Stimulated activated CD4-positive, alpha-beta T cell treated with anti-CD3 and anti-CD28 coated beads, Interleukin-12 subunit alpha, Interleukin-12 subunit beta, amount 100 ng/mL, for 4 hours (primary cell): ENCODE measurements at regions not wholly inside any gene's neighbourhood (a gene's known extent, or its start where the extent isn't known, plus 50 kb on each side); places are given as distances from the start of the nearest gene placed in this dataset.

Source experiments
- DNase-seq: peaks from one replicate; pipeline ENCODE4 v3.0.0-alpha.2; 2020

- DNase-seq: no peak
These were observed 360.9 kb upstream of the HSFY2 start for GRCh38 chrY:19134426-19134825.

DNA sequence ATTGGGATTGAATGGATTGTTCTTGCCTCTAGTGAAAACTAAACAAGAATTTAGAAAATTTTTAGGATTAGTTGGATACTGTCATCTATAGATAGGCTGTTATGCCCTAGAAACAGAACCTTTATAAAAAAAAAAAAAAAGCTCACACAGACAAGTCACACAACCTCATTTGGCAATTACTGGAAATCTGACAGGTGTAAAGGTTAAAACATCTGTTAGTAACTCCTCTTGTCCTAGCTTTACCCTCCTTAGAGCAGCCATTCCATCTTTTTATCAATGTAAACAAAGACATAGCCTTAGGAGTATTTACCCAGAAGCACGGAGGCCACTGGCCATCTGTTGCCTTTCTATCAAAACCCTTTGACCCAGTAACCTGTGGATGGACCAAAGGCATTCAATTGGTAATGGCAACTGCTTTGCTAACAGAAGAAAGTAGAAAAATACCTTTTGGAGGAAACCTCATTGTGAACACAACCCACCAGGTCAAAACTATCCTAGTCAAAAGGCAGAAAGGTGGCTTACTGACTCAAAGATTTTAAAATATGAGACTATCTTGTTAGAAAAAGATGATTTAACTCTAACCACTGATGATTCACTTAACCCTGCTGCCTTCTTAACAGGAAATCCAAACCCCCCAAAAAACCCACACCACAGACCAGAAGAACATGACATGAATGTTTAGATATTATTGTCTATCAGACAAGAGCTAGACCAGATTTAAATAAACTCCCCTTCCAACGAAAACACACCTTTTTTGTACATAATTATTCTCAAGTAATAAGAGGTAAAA lies 357.2 kb upstream of the HSFY2 start:
- DNase-seq: no peak

GRCh38 chrY:19126889-19127288 lies 353.4 kb upstream of the HSFY2 start:
- DNase-seq: no peak

GRCh38 chrY:19124609-19125008 lies 351.1 kb upstream of the HSFY2 start:
- DNase-seq: no peak

DNA sequence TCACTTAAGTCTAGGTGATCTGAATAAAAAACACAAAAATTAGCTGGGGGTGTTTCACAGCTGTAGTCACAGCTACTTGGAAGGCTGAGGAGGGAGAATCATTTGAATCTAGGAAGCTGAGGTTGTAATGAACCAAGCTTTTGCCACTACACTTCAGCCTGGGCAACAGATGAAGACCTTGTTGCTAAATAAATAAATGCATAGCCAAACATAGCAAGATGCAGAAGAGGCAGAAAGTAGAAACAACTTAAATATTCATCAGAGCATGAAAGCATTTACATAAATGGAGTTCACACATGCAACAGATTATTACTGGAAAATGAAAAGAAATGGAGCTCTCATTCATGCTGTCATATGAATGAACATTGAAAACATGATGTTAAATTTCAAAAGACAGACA lies 348.9 kb upstream of the HSFY2 start:
- DNase-seq: no peak

DNA sequence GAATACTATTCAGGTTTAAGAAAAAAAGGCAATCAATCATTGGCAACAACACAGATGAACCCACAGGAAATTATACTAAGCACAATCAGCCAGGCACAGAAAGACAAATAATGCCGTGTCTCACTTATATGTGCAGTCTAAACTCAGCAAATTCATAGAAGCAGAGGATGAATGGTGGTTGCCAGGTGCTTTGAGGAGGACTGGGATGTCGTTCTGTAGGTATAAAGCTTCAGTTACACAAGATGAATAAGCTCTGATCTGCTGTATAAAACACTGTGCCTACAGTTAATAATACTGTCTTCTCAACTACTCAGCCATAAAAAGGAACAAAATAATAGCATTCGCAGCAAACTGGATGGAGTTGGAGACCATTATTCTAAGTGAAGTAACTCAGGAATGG lies 324.8 kb upstream of the HSFY2 start:
- DNase-seq: no peak

GRCh38 chrY:19095460-19095859 lies 321.9 kb upstream of the HSFY2 start:
- no peak for DNase-seq

DNA sequence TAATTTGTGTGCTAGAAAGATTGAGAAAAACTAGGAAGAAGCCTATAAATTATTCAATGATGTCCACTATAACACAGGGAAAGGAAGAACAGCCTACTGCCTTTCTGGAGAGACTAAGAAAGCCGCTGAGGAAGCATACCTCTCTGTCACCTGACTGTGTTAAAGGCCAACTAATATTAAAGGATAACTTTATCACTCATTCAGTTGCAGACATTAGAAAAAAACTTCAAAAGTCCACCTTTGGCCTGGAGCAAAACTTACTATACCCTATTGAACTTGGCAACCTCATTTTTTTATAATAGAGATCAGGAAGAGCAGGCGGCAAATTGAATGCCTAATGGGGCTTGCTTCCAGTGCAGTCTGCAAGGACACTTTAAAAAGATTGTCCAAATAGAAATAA lies 309.5 kb upstream of the HSFY2 start:
- no peak for DNase-seq

DNA sequence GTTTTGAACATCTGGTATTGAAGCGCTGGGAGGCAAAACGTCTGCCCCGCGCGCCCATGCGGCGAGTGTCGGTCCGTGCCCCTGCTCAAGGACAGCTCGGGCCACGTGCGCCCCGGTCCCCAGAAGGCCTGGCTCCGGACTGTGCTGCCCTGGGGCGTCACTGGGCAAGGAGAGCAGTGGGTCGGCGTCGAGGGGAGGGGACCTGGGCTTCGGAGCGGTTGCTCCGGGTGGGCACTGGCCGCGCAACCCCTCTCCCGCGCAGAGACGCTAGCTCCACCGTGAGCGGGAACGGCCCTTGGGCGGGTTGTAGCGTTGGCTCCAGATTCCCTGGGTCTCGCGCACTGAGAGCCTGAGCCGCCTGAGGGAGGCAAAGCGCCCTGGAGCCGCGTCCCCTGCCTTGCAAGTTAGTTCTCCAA lies 304.2 kb upstream of the HSFY2 start:
- peak; percentile 3 for DNase-seq

GRCh38 chrY:19076846-19077697 lies 303.5 kb upstream of the HSFY2 start:
- peak; percentile 13 for DNase-seq

GRCh38 chrY:19075471-19076253 lies 302.1 kb upstream of the HSFY2 start:
- DNase-seq: peak; percentile 37

- DNase-seq: no peak
These were observed 293.9 kb upstream of the HSFY2 start for GRCh38 chrY:19067435-19067834.

- DNase-seq: no peak
These were observed 293.1 kb upstream of the HSFY2 start for GRCh38 chrY:19066447-19067190.

- no peak for DNase-seq
These were observed 291.6 kb upstream of the HSFY2 start for GRCh38 chrY:19065119-19065518.

DNA sequence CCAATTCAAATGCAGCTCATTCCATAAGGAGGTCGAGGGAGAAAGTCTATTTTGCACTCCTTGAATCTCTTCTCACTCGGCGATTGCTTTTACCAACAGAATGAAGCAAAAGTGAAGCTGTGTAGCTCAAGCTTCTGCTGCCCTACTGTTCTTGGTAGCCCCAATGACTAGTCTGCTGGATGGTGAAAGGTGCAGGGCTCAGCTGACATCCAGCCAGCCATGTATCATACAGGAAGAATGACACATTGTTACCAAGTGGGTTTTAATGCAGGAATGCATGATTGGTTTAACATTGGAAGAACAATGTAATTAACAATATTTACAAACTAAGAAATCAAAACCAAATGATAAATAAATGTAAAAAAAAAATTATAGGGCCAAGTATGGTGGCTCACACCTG lies 286.2 kb upstream of the HSFY2 start:
- no peak for DNase-seq

DNA sequence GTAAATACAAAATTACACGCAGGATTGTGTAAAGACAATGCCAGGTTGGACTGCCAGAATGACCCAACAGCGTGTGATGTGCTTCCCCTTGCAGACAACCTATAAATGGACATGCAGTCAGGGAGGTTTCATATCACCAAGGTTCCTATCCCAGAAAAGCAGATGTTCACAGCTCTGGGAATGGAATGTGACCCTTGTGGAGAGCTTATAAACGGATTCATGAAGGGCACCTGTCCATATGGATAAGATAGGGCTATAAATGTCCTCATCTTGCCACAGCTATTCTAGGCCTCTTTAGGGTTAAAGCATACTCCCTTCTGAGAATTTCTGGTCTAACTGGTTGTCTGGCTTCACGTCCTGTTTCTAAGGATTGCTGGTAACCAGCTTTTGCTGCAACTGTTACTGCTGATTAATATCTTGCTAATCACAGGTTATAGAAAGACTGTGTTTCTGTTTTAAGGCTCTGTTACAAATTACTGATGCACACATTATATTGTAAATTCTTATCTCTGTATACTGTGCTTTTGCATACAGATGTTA lies 285.4 kb upstream of the HSFY2 start:
- DNase-seq: no peak

GRCh38 chrY:19056138-19056469 lies 282.6 kb upstream of the HSFY2 start:
- no peak for DNase-seq

DNA sequence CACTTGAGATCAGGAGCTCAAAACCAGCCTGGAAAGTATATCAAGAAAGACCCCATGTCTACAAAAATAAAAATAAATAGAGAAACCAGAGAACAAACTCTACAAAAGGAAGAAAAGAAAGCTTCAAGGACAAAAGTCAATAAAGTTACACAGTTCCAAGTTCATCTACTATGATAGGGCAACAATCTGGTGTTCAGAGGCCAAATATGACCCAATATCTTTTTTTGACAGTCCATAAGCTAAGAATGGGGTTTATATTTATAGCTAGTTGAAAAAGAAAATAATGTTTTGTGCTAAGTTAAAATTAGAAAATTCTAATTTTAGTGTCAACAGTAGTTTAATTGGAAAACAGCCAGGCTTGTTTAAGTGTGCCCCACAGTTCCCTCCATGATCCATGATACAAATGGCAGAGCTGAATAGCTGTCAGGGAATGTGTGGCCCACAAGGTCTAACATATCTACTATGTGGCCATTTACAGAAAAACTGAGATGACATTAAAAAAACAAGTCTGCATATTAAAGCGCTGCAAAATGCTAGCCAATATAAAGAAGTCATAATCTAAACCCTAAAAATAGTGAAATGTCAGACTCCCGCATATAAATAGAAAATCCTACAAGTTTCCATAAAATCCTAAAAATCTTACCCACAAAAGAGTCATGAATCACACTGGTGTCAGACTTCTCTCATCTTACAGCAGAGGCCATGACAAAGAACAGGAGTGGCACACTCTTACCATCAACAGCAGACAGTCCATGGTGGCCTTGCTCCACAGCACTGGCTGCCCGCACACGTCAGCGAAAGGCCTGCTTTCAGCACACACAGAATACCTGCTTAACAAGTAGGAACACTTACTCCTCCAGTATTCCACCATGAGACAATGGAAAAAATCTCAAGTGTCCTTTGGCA lies 281.9 kb upstream of the HSFY2 start:
- no peak for DNase-seq

- DNase-seq: no peak
These were observed 280.3 kb upstream of the HSFY2 start for GRCh38 chrY:19053806-19054205.

GRCh38 chrY:19051021-19051420 lies 277.5 kb upstream of the HSFY2 start:
- DNase-seq: no peak

DNA sequence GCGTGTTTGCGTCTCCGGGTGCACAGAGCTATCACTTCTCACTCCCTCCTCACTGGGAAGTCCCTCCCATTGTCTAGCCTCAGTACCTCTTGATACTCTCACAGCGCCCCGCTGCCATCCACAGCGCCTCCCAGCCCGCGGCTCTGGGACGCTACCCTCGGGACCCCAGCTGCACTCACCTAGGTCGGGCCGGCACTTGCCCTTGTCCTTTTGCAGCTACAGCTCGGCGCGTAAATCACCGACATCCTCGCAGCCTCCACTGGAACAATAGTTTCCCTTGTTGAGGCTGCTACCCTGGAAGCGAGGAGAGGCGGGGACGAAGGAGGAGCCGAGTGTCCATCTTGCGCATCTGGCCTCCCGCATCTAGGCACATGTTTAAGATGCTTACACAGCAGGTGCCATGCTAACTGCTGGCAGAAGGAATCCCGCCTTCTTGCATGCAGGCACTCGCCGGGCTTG lies 269.5 kb upstream of the HSFY2 start:
- no peak for DNase-seq
